ENCODE measurements at regions not wholly inside any gene's neighbourhood (a gene's known extent, or its start where the extent isn't known, plus 50 kb on each side); places are given as distances from the start of the nearest gene placed in this dataset.
"Not testable (repeated sequence)": the region's sequence is repeated elsewhere in the genome, so short reads cannot be mapped to it uniquely, and the experiment has no call there.

- no peak for TF ChIP-seq CTCF (conservative IDR thresholded peaks at IDR 0.05; ENCODE audit: low read length)
- no peak overlapping the region for H3K4me3 ChIP-seq (ENCODE audit: low read length)
- DNase-seq (ENCODE audit: low read depth), result no peak
These were observed 1150.4 kb upstream of the INTU start for GRCh38 chr4:126482311-126482710.

- DNase-seq (ENCODE audit: low read depth), result no peak
- no peak overlapping the region for H3K4me3 ChIP-seq (ENCODE audit: low read length)
These were observed 1146.4 kb upstream of the INTU start for GRCh38 chr4:126486377-126486776.

GRCh38 chr4:126489826-126490463, 1142.8 kb upstream of the INTU start:
- no peak for TF ChIP-seq CTCF (conservative IDR thresholded peaks at IDR 0.05; ENCODE audit: low read length)
- H3K4me3 ChIP-seq (ENCODE audit: low read length), result no peak overlapping the region
- no peak for DNase-seq (ENCODE audit: low read depth)

More at GRCh38 chr4:126486377-126486776, 1146.4 kb upstream of the INTU start:
- TF ChIP-seq CTCF (conservative IDR thresholded peaks at IDR 0.05; ENCODE audit: low read length), result no peak

- no peak for TF ChIP-seq CTCF (conservative IDR thresholded peaks at IDR 0.05; ENCODE audit: low read length)
- no peak for DNase-seq (ENCODE audit: low read depth)
- H3K4me3 ChIP-seq (ENCODE audit: low read length), result no peak overlapping the region
These were observed 1137.5 kb upstream of the INTU start for GRCh38 chr4:126495163-126495752.

GRCh38 chr4:126512979-126513378, 1119.8 kb upstream of the INTU start:
- no peak overlapping the region for H3K4me3 ChIP-seq (ENCODE audit: low read length)
- no peak for TF ChIP-seq CTCF (conservative IDR thresholded peaks at IDR 0.05; ENCODE audit: low read length)
- no peak for DNase-seq (ENCODE audit: low read depth)

- no peak for TF ChIP-seq CTCF (conservative IDR thresholded peaks at IDR 0.05; ENCODE audit: low read length)
- no peak overlapping the region for H3K4me3 ChIP-seq (ENCODE audit: low read length)
- DNase-seq (ENCODE audit: low read depth), result no peak
These were observed 1119.2 kb upstream of the INTU start for GRCh38 chr4:126513596-126513995.

- no peak for DNase-seq (ENCODE audit: low read depth)
- H3K4me3 ChIP-seq (ENCODE audit: low read length), result no peak overlapping the region
- no peak for TF ChIP-seq CTCF (conservative IDR thresholded peaks at IDR 0.05; ENCODE audit: low read length)
These were observed 1112.0 kb upstream of the INTU start for GRCh38 chr4:126520731-126521130.

- not testable (repeated sequence) for DNase-seq (ENCODE audit: low read depth); H3K4me3 ChIP-seq (ENCODE audit: low read length)
These were observed 1107.4 kb upstream of the INTU start for GRCh38 chr4:126525400-126525799.
